ENCODE measurements at regions not wholly inside any gene's neighbourhood (a gene's known extent, or its start where the extent isn't known, plus 50 kb on each side); places are given as distances from the start of the nearest gene placed in this dataset.

GRCh38 chr5:98095072-98095471 is 678.4 kb upstream of the RGMB start:
- Histone ChIP-seq H3F3A (ENCODE audit: insufficient read depth, low read length) (no peaks in the 10 kb centered on the region), H3K9ac (ENCODE audit: low read length) (no peak overlapping the region), H3K4me3 (ENCODE audit: low read depth, low read length, poor library complexity, severe bottlenecking) (no peak overlapping the region), H3K79me2 (ENCODE audit: insufficient read depth, low read length) (no peaks in the 10 kb centered on the region), H3K9me3 (ENCODE audit: low read length) (no peaks in the 10 kb centered on the region), H3K9me2 (ENCODE audit: low read depth, low read length) (no peaks in the 10 kb centered on the region), H3K27ac (ENCODE audit: low read depth, low read length, poor library complexity, severe bottlenecking) (no peak overlapping the region), H3K4me2 (ENCODE audit: low read length) (no peak overlapping the region), H3K27me3 (ENCODE audit: insufficient read depth, low read length) (no peaks in the 10 kb centered on the region), H2AFZ (ENCODE audit: low read length) (no peak overlapping the region), H4K20me1 (ENCODE audit: insufficient read depth, low read length) (no peaks in the 10 kb centered on the region), H3K4me1 (ENCODE audit: insufficient read depth, low read length, severe bottlenecking) (no peaks in the 10 kb centered on the region), H3K36me3 (ENCODE audit: insufficient read depth, low read length) (no peaks in the 10 kb centered on the region)
- TF ChIP-seq EZH2 (IDR thresholded peaks at IDR 0.05; ENCODE audit: borderline replicate concordance, low read length) = no peak
- TF ChIP-seq, protein P1, sequence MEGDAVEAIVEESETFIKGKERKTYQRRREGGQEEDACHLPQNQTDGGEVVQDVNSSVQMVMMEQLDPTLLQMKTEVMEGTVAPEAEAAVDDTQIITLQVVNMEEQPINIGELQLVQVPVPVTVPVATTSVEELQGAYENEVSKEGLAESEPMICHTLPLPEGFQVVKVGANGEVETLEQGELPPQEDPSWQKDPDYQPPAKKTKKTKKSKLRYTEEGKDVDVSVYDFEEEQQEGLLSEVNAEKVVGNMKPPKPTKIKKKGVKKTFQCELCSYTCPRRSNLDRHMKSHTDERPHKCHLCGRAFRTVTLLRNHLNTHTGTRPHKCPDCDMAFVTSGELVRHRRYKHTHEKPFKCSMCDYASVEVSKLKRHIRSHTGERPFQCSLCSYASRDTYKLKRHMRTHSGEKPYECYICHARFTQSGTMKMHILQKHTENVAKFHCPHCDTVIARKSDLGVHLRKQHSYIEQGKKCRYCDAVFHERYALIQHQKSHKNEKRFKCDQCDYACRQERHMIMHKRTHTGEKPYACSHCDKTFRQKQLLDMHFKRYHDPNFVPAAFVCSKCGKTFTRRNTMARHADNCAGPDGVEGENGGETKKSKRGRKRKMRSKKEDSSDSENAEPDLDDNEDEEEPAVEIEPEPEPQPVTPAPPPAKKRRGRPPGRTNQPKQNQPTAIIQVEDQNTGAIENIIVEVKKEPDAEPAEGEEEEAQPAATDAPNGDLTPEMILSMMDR (IDR thresholded peaks at IDR 0.05; ENCODE audit: low read length) = no peak

DNA sequence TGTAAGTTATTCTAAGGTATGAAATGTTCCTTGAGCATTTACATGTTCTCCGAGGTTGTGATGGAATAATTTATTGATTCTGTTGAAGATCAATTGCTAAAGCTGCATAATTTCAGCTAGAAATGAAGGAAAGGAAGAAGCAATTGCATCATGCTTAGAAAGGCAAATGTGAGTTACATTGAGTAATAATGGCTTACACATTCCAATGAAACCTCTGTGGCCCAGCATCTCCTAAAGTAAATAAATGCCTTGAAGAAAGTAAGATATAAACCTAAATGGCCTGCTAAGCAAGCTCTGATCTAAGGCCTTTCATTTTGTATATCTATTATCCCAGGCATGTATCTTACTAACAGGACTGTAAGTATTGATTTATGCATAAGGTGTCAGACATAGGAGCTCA is 677.3 kb upstream of the RGMB start:
- Histone ChIP-seq H3F3A (ENCODE audit: insufficient read depth, low read length) (no peaks in the 10 kb centered on the region), H3K9me2 (ENCODE audit: low read depth, low read length) (no peaks in the 10 kb centered on the region), H3K36me3 (ENCODE audit: insufficient read depth, low read length) (no peaks in the 10 kb centered on the region), H3K4me1 (ENCODE audit: insufficient read depth, low read length, severe bottlenecking) (no peaks in the 10 kb centered on the region), H4K20me1 (ENCODE audit: insufficient read depth, low read length) (no peaks in the 10 kb centered on the region), H3K4me3 (ENCODE audit: low read depth, low read length, poor library complexity, severe bottlenecking) (no peak overlapping the region), H3K9me3 (ENCODE audit: low read length) (no peaks in the 10 kb centered on the region), H3K27me3 (ENCODE audit: insufficient read depth, low read length) (no peaks in the 10 kb centered on the region), H3K4me2 (ENCODE audit: low read length) (no peak overlapping the region), H3K9ac (ENCODE audit: low read length) (no peak overlapping the region), H3K79me2 (ENCODE audit: insufficient read depth, low read length) (no peaks in the 10 kb centered on the region), H2AFZ (ENCODE audit: low read length) (no peak overlapping the region), H3K27ac (ENCODE audit: low read depth, low read length, poor library complexity, severe bottlenecking) (no peak overlapping the region)
- TF ChIP-seq, protein P1 (IDR thresholded peaks at IDR 0.05; ENCODE audit: low read length) = no peak
- TF ChIP-seq EZH2 (IDR thresholded peaks at IDR 0.05; ENCODE audit: borderline replicate concordance, low read length) = no peak

DNA sequence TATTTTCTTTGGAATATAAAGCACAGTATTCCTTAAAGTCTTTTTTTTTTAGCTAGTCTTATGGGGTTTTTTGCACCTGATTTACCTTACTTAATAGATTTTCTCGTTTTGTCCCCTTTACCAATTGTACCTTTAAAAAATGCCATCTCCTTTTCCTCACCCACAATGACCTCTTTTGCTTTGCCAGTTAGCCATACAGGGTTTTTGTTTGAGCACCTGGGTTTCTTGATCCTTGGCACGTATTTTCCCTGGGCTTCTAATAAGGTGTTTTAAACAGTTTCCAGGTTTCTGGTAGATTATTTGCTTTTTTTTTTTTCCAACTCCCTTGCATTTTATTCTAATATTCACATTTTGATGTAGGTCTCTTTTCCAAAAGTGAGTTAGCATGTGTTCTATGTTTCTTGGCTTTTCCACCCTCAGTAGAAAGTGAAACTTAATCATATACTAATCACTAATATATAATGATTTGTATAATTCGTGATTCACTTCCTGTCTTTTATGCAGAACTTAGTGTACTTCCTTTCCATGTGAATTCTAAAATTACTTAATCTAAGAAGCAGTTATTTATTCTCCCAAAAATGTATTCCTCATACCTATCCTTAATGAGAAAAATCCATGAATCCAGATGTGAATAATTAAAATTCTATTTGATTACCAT is 673.9 kb upstream of the RGMB start:
- Histone ChIP-seq H3K9me3 (ENCODE audit: low read length) (no peaks in the 10 kb centered on the region), H3K36me3 (ENCODE audit: insufficient read depth, low read length) (no peaks in the 10 kb centered on the region), H3K9ac (ENCODE audit: low read length) (no peak overlapping the region), H3K27me3 (ENCODE audit: insufficient read depth, low read length) (no peaks in the 10 kb centered on the region), H3K27ac (ENCODE audit: low read depth, low read length, poor library complexity, severe bottlenecking) (no peak overlapping the region), H3K79me2 (ENCODE audit: insufficient read depth, low read length) (no peaks in the 10 kb centered on the region), H3K4me1 (ENCODE audit: insufficient read depth, low read length, severe bottlenecking) (no peaks in the 10 kb centered on the region), H3F3A (ENCODE audit: insufficient read depth, low read length) (no peaks in the 10 kb centered on the region), H4K20me1 (ENCODE audit: insufficient read depth, low read length) (no peaks in the 10 kb centered on the region), H3K9me2 (ENCODE audit: low read depth, low read length) (no peaks in the 10 kb centered on the region), H3K4me3 (ENCODE audit: low read depth, low read length, poor library complexity, severe bottlenecking) (no peak overlapping the region), H2AFZ (ENCODE audit: low read length) (no peak overlapping the region), H3K4me2 (ENCODE audit: low read length) (no peak overlapping the region)
- TF ChIP-seq, protein P1 (IDR thresholded peaks at IDR 0.05; ENCODE audit: low read length) = no peak
- TF ChIP-seq EZH2 (IDR thresholded peaks at IDR 0.05; ENCODE audit: borderline replicate concordance, low read length) = no peak

All from OCI-LY1 (cell line).